T-cell (primary cell): ENCODE measurements at regions not wholly inside any gene's neighbourhood (a gene's known extent, or its start where the extent isn't known, plus 50 kb on each side); places are given as distances from the start of the nearest gene placed in this dataset.

Experiments
- ATAC-seq, 4 experiments: fragments of 200-7000 bp in 3 of 4; fragments of 150-1000 bp in 1 of 4; cut with Tn5 transposase; replicated peaks in 1 of 4; 1 replicate in 3 of 4; 2 replicates in 1 of 4; pipeline ENCODE4 v1.10.0; 2021; ENCODE audit warnings: moderate library complexity in 3 of 4, mild to moderate bottlenecking in 2 of 4, moderate number of reproducible peaks in 1 of 4
- CTCF ChIA-PET, 2 donors: fragments of 300-600 bp; sonication (Branson Sonifier 250); formaldehyde crosslinking; loops; one replicate each; lab custom pipeline; 2022; ENCODE audit warnings: antibody characterized with exemption in 2 of 2; lab: Charles Lee
- POLR2A ChIA-PET, 2 donors: fragments of 300-600 bp; sonication (Branson Sonifier 250); formaldehyde crosslinking; loops; one replicate each; lab custom pipeline; 2022; ENCODE audit warnings: antibody characterized with exemption in 2 of 2; lab: Charles Lee
- DNase-seq, 35 experiments: peaks; one replicate each; pipeline versions ENCODE4 v3.0.0 to v3.0.0-alpha.2; 2013 to 2023
- H3K27ac ChIP-seq: one replicate; pipeline ENCODE4 v1.5.1; 2013; ENCODE audit warnings: low read length
- H3K27me3 ChIP-seq, 2 experiments: replicated peaks in 1 of 2; 1 replicate in 1 of 2; 2 replicates in 1 of 2; pipeline versions ENCODE4 v1.6.1 to v1.7.0; 2013; ENCODE audit warnings: low read length in 1 of 2, mixed read lengths in 1 of 2; ENCODE audit not compliant: control insufficient read depth in 2 of 2, insufficient read depth in 2 of 2; ENCODE audit errors: extremely low read depth in 1 of 2
- H3K36me3 ChIP-seq, 2 donors: 1 replicate in 1 of 2; 2 replicates in 1 of 2; pipeline versions ENCODE4 v1.6.1 to v1.7.0; 2013; ENCODE audit warnings: low read length in 1 of 2; ENCODE audit not compliant: control insufficient read depth in 2 of 2, insufficient read depth in 1 of 2; ENCODE audit errors: extremely low read depth in 1 of 2
- H3K4me1 ChIP-seq, 2 experiments: 1 replicate in 1 of 2; 2 replicates in 1 of 2; pipeline versions ENCODE4 v1.6.1 to v1.7.0; 2013; ENCODE audit warnings: low read length in 2 of 2, mixed read lengths in 1 of 2; ENCODE audit not compliant: insufficient read depth in 2 of 2, control insufficient read depth in 1 of 2; ENCODE audit errors: extremely low read depth in 1 of 2
- H3K4me3 ChIP-seq, 2 donors: 1 replicate in 1 of 2; 2 replicates in 1 of 2; pipeline versions ENCODE4 v1.5.1 to v1.7.0; 2013; ENCODE audit warnings: mild to moderate bottlenecking in 2 of 2, low read length in 1 of 2, moderate library complexity in 1 of 2; ENCODE audit not compliant: control insufficient read depth in 1 of 2; ENCODE audit errors: extremely low read depth in 1 of 2
- H3K9me3 ChIP-seq: 2 replicates; pipeline ENCODE4 v1.7.0; 2013
- H3K27ac Mint-ChIP-seq, 2 donors: one replicate each; pipeline ENCODE4 v1.8.0; 2020 to 2021; ENCODE audit warnings: mild to moderate bottlenecking in 2 of 2, mixed read lengths in 2 of 2
- H3K27me3 Mint-ChIP-seq, 2 donors: one replicate each; pipeline ENCODE4 v1.8.0; 2021 to 2022; ENCODE audit warnings: mixed read lengths in 2 of 2
- H3K36me3 Mint-ChIP-seq: one replicate; pipeline ENCODE4 v1.8.0; 2021; ENCODE audit warnings: mixed read lengths
- H3K4me1 Mint-ChIP-seq, 3 donors: one replicate each; pipeline ENCODE4 v1.8.0; 2020 to 2022; ENCODE audit warnings: mixed read lengths in 3 of 3, mild to moderate bottlenecking in 1 of 3
- H3K4me3 Mint-ChIP-seq, 3 donors: one replicate each; pipeline ENCODE4 v1.8.0; 2020 to 2022; ENCODE audit warnings: mild to moderate bottlenecking in 3 of 3, mixed read lengths in 3 of 3, moderate library complexity in 3 of 3
- H3K9me3 Mint-ChIP-seq, 3 donors: one replicate each; pipeline ENCODE4 v1.8.0; 2020 to 2022; ENCODE audit warnings: mixed read lengths in 3 of 3
- WGBS: methylation state at CpG from one replicate; pipeline ENCODE4 v1.1.5; 2013; ENCODE audit warnings: missing lambda C conversion rate; ENCODE audit not compliant: insufficient coverage; 5-methylcytosine and 5-hydroxymethylcytosine counted together

- DNase-seq (no peak), ATAC-seq (no peak)
- H3K4me3 ChIP-seq = no peak overlapping the region
These were observed 477.0 kb upstream of the CD180 start for GRCh38 chr5:67673618-67674017.

GRCh38 chr5:67673180-67673579 lies 476.6 kb upstream of the CD180 start:
- ChIA-PET CTCF (no interaction called here), POLR2A (interaction anchor here in 1 of 2 donors (0.6 kb wide), 1 partner anchor 33 kb away, joined by 3 read pairs; no protein-coding TSS in a partner anchor)
- Histone ChIP-seq H3K9me3 (no peaks in the 10 kb centered on the region), H3K4me1 (no peaks in the 10 kb centered on the region), H3K36me3 (no peaks in the 10 kb centered on the region), H3K27ac (no peak overlapping the region), H3K27me3 (no peaks in the 10 kb centered on the region), H3K4me3 (no peak overlapping the region)
- 100% methylated on average over 2 of the region's 3 CpGs for WGBS
- no peaks in the 10 kb centered on the region for H3K4me1 Mint-ChIP-seq
- H3K27ac Mint-ChIP-seq = no peak overlapping the region
- peaks cover 0 to 3% (median 0%) of the 10 kb centered on the region in 3 donors for H3K9me3 Mint-ChIP-seq
- no peaks in the 10 kb centered on the region for H3K36me3 Mint-ChIP-seq
- no peak overlapping the region for H3K4me3 Mint-ChIP-seq
- ATAC-seq (no peak), DNase-seq (no peak)
- no peaks in the 10 kb centered on the region for H3K27me3 Mint-ChIP-seq

More at GRCh38 chr5:67673618-67674017, 477.0 kb upstream of the CD180 start:
- H3K27me3 ChIP-seq = no peaks in the 10 kb centered on the region
- ChIA-PET CTCF (interaction anchor here in 1 of 2 donors (0.7 kb wide), 1 partner anchor 549 kb away, joined by 3 read pairs; no protein-coding TSS in a partner anchor), POLR2A (no interaction called here)
- Mint-ChIP-seq H3K27ac (no peak overlapping the region), H3K9me3 (no peaks in the 10 kb centered on the region), H3K4me3 (no peak overlapping the region), H3K4me1 (no peaks in the 10 kb centered on the region), H3K36me3 (no peaks in the 10 kb centered on the region), H3K27me3 (no peaks in the 10 kb centered on the region)
- no peaks in the 10 kb centered on the region for H3K36me3 ChIP-seq
- H3K27ac ChIP-seq = no peak overlapping the region
- H3K4me1 ChIP-seq = no peaks in the 10 kb centered on the region
- no peaks in the 10 kb centered on the region for H3K9me3 ChIP-seq

DNA sequence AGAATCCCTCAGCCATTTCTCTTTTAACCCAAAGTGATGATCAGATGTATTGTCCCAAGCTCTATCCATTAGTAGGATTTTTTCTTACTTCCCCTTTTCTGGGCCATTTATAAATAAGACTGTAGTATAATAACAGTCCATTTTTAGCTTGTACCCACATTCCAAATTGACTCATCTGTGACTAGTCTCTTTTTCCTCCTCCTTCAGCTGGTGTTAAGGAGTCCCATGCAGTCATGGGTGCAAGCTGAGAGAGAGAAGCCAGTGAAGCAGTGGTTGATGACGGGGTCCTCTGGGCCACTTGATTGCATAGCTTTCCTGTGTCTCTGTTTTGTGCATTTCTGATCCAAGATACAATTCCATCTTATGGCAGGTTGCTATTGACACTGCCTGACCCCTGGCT lies 476.0 kb upstream of the CD180 start:
- no peak for DNase-seq
- Histone ChIP-seq H3K4me3 (no peak overlapping the region), H3K9me3 (no peaks in the 10 kb centered on the region), H3K27me3 (no peaks in the 10 kb centered on the region), H3K27ac (no peak overlapping the region), H3K36me3 (no peaks in the 10 kb centered on the region), H3K4me1 (no peaks in the 10 kb centered on the region)
- 86% methylated on average over 1 of the region's 1 CpG for WGBS
- Mint-ChIP-seq H3K27me3 (no peaks in the 10 kb centered on the region), H3K4me3 (no peak overlapping the region), H3K36me3 (no peaks in the 10 kb centered on the region), H3K9me3 (peaks cover 0 to 7% (median 0%) of the 10 kb centered on the region in 3 donors), H3K27ac (no peak overlapping the region), H3K4me1 (no peaks in the 10 kb centered on the region)
- ChIA-PET POLR2A (interaction anchor here in 1 of 2 donors (0.6 kb wide), 1 partner anchor 33 kb away, joined by 3 read pairs; no protein-coding TSS in a partner anchor), CTCF (no interaction called here)
- no peak for ATAC-seq

DNA sequence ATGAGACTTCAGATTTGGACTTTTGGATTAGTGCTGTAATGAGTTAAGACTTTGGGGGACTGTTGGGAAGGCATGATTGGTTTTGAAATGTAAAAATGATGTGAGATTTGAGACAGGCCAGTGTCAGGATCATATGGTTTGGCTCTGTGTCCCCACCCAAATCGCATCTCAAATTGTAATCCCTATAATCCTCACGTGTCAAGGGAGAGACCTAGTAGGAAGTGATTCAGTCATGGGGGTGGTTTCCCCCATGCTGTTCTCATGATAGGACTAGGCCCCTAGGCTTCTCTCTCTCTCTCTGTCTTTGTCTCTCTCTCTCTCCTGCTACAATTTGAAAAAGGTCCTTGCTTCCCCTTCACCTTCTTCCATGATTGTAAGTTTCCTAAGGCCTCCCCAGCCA lies 473.3 kb upstream of the CD180 start:
- Histone ChIP-seq H3K4me3 (no peak overlapping the region), H3K36me3 (no peaks in the 10 kb centered on the region), H3K4me1 (no peaks in the 10 kb centered on the region), H3K27ac (no peak overlapping the region), H3K9me3 (no peaks in the 10 kb centered on the region), H3K27me3 (no peaks in the 10 kb centered on the region)
- Mint-ChIP-seq H3K27me3 (peaks cover 0 to 2% of the 10 kb centered on the region in 2 donors), H3K9me3 (peaks cover 10 to 11% (median 11%) of the 10 kb centered on the region in 3 donors), H3K4me3 (no peak overlapping the region), H3K4me1 (no peaks in the 10 kb centered on the region), H3K36me3 (no peaks in the 10 kb centered on the region), H3K27ac (no peak overlapping the region)
- CTCF ChIA-PET = no interaction called here
- DNase-seq = no peak
- POLR2A ChIA-PET = no interaction called here
- no peak for ATAC-seq
- no CpG with 5 or more reads among the region's 2 CpGs for WGBS

DNA sequence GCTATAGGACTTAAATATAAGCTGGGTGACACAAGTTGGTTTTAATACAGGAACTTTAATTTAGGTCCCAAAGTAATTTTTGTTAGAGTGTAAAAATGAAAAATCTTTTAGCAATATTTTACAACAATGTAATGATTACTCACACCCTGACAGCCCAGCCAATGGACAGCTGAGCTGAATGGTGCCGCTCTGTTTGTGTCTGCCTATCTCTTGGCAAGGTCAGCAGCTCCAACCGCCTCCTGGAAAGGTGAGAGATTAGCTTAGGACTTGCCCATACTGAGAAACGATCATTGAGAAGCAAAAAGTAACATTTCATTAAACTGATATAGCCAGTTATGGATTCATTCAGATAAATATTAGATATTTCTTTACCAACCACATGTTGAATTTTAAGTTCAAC lies 463.6 kb upstream of the CD180 start:
- no peak overlapping the region for H3K27ac ChIP-seq
- no peaks in the 10 kb centered on the region for H3K4me1 ChIP-seq
- no peaks in the 10 kb centered on the region for H3K36me3 ChIP-seq
- Mint-ChIP-seq H3K27me3 (no peaks in the 10 kb centered on the region), H3K36me3 (no peaks in the 10 kb centered on the region), H3K4me3 (no peak overlapping the region), H3K4me1 (no peaks in the 10 kb centered on the region), H3K9me3 (peaks cover 0 to under 1% (median 0%) of the 10 kb centered on the region in 3 donors), H3K27ac (no peak overlapping the region)
- H3K4me3 ChIP-seq = no peak overlapping the region
- H3K27me3 ChIP-seq = no peaks in the 10 kb centered on the region
- H3K9me3 ChIP-seq = no peaks in the 10 kb centered on the region
- no CpG with 5 or more reads among the region's 3 CpGs for WGBS
- ChIA-PET POLR2A (no interaction called here), CTCF (no interaction called here)
- no peak for ATAC-seq
- no peak for DNase-seq

- Histone ChIP-seq H3K9me3 (no peaks in the 10 kb centered on the region), H3K27me3 (no peaks in the 10 kb centered on the region), H3K27ac (no peak overlapping the region), H3K4me3 (no peak overlapping the region), H3K36me3 (no peaks in the 10 kb centered on the region), H3K4me1 (no peaks in the 10 kb centered on the region)
- no peak overlapping the region for H3K27ac Mint-ChIP-seq
- DNase-seq (no peak), ATAC-seq (no peak)
- POLR2A ChIA-PET = no interaction called here
- no CpG with 5 or more reads among the region's 6 CpGs for WGBS
- no peak overlapping the region for H3K4me3 Mint-ChIP-seq
- H3K27me3 Mint-ChIP-seq = no peaks in the 10 kb centered on the region
- no peaks in the 10 kb centered on the region for H3K4me1 Mint-ChIP-seq
- H3K36me3 Mint-ChIP-seq = no peaks in the 10 kb centered on the region
- no peaks in the 10 kb centered on the region for H3K9me3 Mint-ChIP-seq
- CTCF ChIA-PET = interaction anchor here in 1 of 2 donors (0.6 kb wide), 1 partner anchor 21 kb away, joined by 3 read pairs; no protein-coding TSS in a partner anchor
These were observed 462.7 kb upstream of the CD180 start for GRCh38 chr5:67659288-67659687.

GRCh38 chr5:67657055-67657454 lies 460.5 kb upstream of the CD180 start:
- CTCF ChIA-PET = no interaction called here
- Histone ChIP-seq H3K4me3 (no peak overlapping the region), H3K4me1 (no peaks in the 10 kb centered on the region), H3K9me3 (no peaks in the 10 kb centered on the region), H3K27me3 (no peaks in the 10 kb centered on the region), H3K27ac (no peak overlapping the region), H3K36me3 (no peaks in the 10 kb centered on the region)
- ATAC-seq (no peak), DNase-seq (no peak)
- WGBS = no CpG with 5 or more reads among the region's 5 CpGs
- Mint-ChIP-seq H3K27me3 (no peaks in the 10 kb centered on the region), H3K36me3 (no peaks in the 10 kb centered on the region), H3K27ac (no peak overlapping the region), H3K4me3 (no peak overlapping the region), H3K4me1 (no peaks in the 10 kb centered on the region), H3K9me3 (no peaks in the 10 kb centered on the region)
- POLR2A ChIA-PET = no interaction called here
